Caki2 (cell line): ENCODE measurements at regions not wholly inside any gene's neighbourhood (a gene's known extent, or its start where the extent isn't known, plus 50 kb on each side); places are given as distances from the start of the nearest gene placed in this dataset.
A peak's percentile ranks its signal among the peaks of the same experiment; 100 is the strongest.
"Not testable (repeated sequence)": the region's sequence is repeated elsewhere in the genome, so short reads cannot be mapped to it uniquely, and the experiment has no call there.

ENCODE experiments used
- DNase-seq: peaks from one replicate; pipeline ENCODE4 v3.0.0-alpha.2; 2015; ENCODE audit warnings: low read depth
- in situ Hi-C: cut with HindIII; loops from 2 replicates; pipeline ENCODE4 v1.10.0; 2016; ENCODE audit warnings: low sequenced_read_pairs, low pct_unique_long_range_greater_than_20kb, mixed read lengths

- in situ Hi-C loops, result no loop called here
- DNase-seq, result no peak
Observed at GRCh38 chr15:36406366-36406765, 173.1 kb upstream of the CDIN1 start.

GRCh38 chr15:36406911-36407310 lies 172.5 kb upstream of the CDIN1 start:
- no peak for DNase-seq
- in situ Hi-C loops, result no loop called here

- peak; percentile 84 for DNase-seq
- in situ Hi-C loops, result no loop called here
Observed at GRCh38 chr15:36407647-36408046, 171.8 kb upstream of the CDIN1 start.

GRCh38 chr15:36409819-36410218 lies 169.6 kb upstream of the CDIN1 start:
- in situ Hi-C loops, result no loop called here
- DNase-seq, result no peak

GRCh38 chr15:36414670-36415069 lies 164.8 kb upstream of the CDIN1 start:
- in situ Hi-C loops, result no loop called here
- no peak for DNase-seq

- in situ Hi-C loops, result no loop called here
- no peak for DNase-seq
Observed at GRCh38 chr15:36415643-36416042, 163.8 kb upstream of the CDIN1 start.

GRCh38 chr15:36422631-36423030 lies 156.8 kb upstream of the CDIN1 start:
- DNase-seq, result no peak
- in situ Hi-C loops, result no loop called here

- in situ Hi-C loops, result no loop called here
- no peak for DNase-seq
Observed at GRCh38 chr15:36426691-36427090, 152.7 kb upstream of the CDIN1 start.

GRCh38 chr15:36428102-36428845 lies 151.2 kb upstream of the CDIN1 start:
- DNase-seq, result peak; percentile 99
- in situ Hi-C loops, result no loop called here

GRCh38 chr15:36429707-36430106 lies 149.7 kb upstream of the CDIN1 start:
- no peak for DNase-seq
- in situ Hi-C loops, result no loop called here

- DNase-seq, result no peak
- in situ Hi-C loops, result no loop called here
Observed at GRCh38 chr15:36430280-36430679, 149.1 kb upstream of the CDIN1 start.

- in situ Hi-C loops, result no loop called here
Observed at GRCh38 chr15:36430726-36431265, 148.6 kb upstream of the CDIN1 start.

GRCh38 chr15:36432161-36432560 lies 147.3 kb upstream of the CDIN1 start:
- DNase-seq, result peak; percentile 84
- in situ Hi-C loops, result no loop called here

More at GRCh38 chr15:36430726-36431265, 148.6 kb upstream of the CDIN1 start:
- no peak for DNase-seq

GRCh38 chr15:36434177-36434576 lies 145.2 kb upstream of the CDIN1 start:
- in situ Hi-C loops, result no loop called here
- DNase-seq, result no peak

- no peak for DNase-seq
- in situ Hi-C loops, result no loop called here
Observed at GRCh38 chr15:36438499-36438898, 140.9 kb upstream of the CDIN1 start.

GRCh38 chr15:36447373-36447772 lies 132.1 kb upstream of the CDIN1 start:
- no peak for DNase-seq
- in situ Hi-C loops, result no loop called here

- in situ Hi-C loops, result no loop called here
Observed at GRCh38 chr15:36448418-36448817, 131.0 kb upstream of the CDIN1 start.

GRCh38 chr15:36449084-36449661 lies 130.3 kb upstream of the CDIN1 start:
- no peak for DNase-seq
- in situ Hi-C loops, result no loop called here

More at GRCh38 chr15:36448418-36448817, 131.0 kb upstream of the CDIN1 start:
- no peak for DNase-seq

- in situ Hi-C loops, result no loop called here
- no peak for DNase-seq
Observed at GRCh38 chr15:36449662-36450145, 129.7 kb upstream of the CDIN1 start.

- DNase-seq, in situ Hi-C loops: not testable (repeated sequence)
Observed at GRCh38 chr15:36454244-36454643, 125.2 kb upstream of the CDIN1 start.
